ENCODE measurements at regions not wholly inside any gene's neighbourhood (a gene's known extent, or its start where the extent isn't known, plus 50 kb on each side); places are given as distances from the start of the nearest gene placed in this dataset.

GRCh38 chr4:160127211-160127610 is 1024.3 kb downstream of the RAPGEF2 start (continued):
- TF ChIP-seq ZNF121 (CRISPR knock-in tag; IDR thresholded peaks at IDR 0.05), result no peak
- no peak for TF ChIP-seq PRDM15 (CRISPR knock-in tag; IDR thresholded peaks at IDR 0.05)
- no peak for TF ChIP-seq ATF3 (CRISPR knock-in tag; conservative IDR thresholded peaks at IDR 0.05)

- Mint-ChIP-seq H3K36me3 (peaks cover 24% of the 10 kb centered on the region), H3K27me3 (ENCODE audit: low read depth) (no peaks in the 10 kb centered on the region; the same call in 1 of the 2 replicates), H3K9me3 (peaks cover 34% of the 10 kb centered on the region), H3K4me1 (peaks cover 15% of the 10 kb centered on the region), H3K4me3 (no peak overlapping the region), H3K27ac (no peak overlapping the region)
- ChIA-PET POLR2A (no interaction called here), CTCF (no interaction called here)
- ATAC-seq (no peak), DNase-seq (ENCODE audit: low spot score) (no peak)
- TF ChIP-seq ARID4B (CRISPR knock-in tag; IDR thresholded peaks at IDR 0.05; ENCODE audit: borderline replicate concordance), result no peak
- TF ChIP-seq ZNF317 (CRISPR knock-in tag; IDR thresholded peaks at IDR 0.05; ENCODE audit: borderline replicate concordance, low read depth), result no peak
- TF ChIP-seq, protein P1, sequence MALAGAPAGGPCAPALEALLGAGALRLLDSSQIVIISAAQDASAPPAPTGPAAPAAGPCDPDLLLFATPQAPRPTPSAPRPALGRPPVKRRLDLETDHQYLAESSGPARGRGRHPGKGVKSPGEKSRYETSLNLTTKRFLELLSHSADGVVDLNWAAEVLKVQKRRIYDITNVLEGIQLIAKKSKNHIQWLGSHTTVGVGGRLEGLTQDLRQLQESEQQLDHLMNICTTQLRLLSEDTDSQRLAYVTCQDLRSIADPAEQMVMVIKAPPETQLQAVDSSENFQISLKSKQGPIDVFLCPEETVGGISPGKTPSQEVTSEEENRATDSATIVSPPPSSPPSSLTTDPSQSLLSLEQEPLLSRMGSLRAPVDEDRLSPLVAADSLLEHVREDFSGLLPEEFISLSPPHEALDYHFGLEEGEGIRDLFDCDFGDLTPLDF (CRISPR knock-in tag; IDR thresholded peaks at IDR 0.05), result no peak
- TF ChIP-seq SOX15 (CRISPR knock-in tag; IDR thresholded peaks at IDR 0.05), result no peak
- no peak for TF ChIP-seq ESRRA (CRISPR knock-in tag; IDR thresholded peaks at IDR 0.05; ENCODE audit: borderline replicate concordance)
- TF ChIP-seq PRRX2 (CRISPR knock-in tag; IDR thresholded peaks at IDR 0.05), result no peak
- TF ChIP-seq ETV6 (CRISPR knock-in tag; IDR thresholded peaks at IDR 0.05), result no peak
- TF ChIP-seq, protein P2, sequence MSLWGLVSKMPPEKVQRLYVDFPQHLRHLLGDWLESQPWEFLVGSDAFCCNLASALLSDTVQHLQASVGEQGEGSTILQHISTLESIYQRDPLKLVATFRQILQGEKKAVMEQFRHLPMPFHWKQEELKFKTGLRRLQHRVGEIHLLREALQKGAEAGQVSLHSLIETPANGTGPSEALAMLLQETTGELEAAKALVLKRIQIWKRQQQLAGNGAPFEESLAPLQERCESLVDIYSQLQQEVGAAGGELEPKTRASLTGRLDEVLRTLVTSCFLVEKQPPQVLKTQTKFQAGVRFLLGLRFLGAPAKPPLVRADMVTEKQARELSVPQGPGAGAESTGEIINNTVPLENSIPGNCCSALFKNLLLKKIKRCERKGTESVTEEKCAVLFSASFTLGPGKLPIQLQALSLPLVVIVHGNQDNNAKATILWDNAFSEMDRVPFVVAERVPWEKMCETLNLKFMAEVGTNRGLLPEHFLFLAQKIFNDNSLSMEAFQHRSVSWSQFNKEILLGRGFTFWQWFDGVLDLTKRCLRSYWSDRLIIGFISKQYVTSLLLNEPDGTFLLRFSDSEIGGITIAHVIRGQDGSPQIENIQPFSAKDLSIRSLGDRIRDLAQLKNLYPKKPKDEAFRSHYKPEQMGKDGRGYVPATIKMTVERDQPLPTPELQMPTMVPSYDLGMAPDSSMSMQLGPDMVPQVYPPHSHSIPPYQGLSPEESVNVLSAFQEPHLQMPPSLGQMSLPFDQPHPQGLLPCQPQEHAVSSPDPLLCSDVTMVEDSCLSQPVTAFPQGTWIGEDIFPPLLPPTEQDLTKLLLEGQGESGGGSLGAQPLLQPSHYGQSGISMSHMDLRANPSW (CRISPR knock-in tag; conservative IDR thresholded peaks at IDR 0.05; ENCODE audit: low read depth), result no peak
- no peak for TF ChIP-seq AR (CRISPR knock-in tag; IDR thresholded peaks at IDR 0.05)
- TF ChIP-seq, protein P3, sequence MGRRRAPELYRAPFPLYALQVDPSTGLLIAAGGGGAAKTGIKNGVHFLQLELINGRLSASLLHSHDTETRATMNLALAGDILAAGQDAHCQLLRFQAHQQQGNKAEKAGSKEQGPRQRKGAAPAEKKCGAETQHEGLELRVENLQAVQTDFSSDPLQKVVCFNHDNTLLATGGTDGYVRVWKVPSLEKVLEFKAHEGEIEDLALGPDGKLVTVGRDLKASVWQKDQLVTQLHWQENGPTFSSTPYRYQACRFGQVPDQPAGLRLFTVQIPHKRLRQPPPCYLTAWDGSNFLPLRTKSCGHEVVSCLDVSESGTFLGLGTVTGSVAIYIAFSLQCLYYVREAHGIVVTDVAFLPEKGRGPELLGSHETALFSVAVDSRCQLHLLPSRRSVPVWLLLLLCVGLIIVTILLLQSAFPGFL (CRISPR knock-in tag; IDR thresholded peaks at IDR 0.05; ENCODE audit: borderline replicate concordance), result no peak
- no peak for TF ChIP-seq SMAD3 (CRISPR knock-in tag; IDR thresholded peaks at IDR 0.05; ENCODE audit: borderline replicate concordance)
- TF ChIP-seq NR1H2 (CRISPR knock-in tag; IDR thresholded peaks at IDR 0.05), result no peak
- TF ChIP-seq ZNF219 (CRISPR knock-in tag; IDR thresholded peaks at IDR 0.05; ENCODE audit: borderline replicate concordance), result no peak
- TF ChIP-seq FOXJ3 (CRISPR knock-in tag; IDR thresholded peaks at IDR 0.05; ENCODE audit: borderline replicate concordance), result no peak
- TF ChIP-seq, protein P4, sequence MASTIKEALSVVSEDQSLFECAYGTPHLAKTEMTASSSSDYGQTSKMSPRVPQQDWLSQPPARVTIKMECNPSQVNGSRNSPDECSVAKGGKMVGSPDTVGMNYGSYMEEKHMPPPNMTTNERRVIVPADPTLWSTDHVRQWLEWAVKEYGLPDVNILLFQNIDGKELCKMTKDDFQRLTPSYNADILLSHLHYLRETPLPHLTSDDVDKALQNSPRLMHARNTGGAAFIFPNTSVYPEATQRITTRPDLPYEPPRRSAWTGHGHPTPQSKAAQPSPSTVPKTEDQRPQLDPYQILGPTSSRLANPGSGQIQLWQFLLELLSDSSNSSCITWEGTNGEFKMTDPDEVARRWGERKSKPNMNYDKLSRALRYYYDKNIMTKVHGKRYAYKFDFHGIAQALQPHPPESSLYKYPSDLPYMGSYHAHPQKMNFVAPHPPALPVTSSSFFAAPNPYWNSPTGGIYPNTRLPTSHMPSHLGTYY (CRISPR knock-in tag; IDR thresholded peaks at IDR 0.05), result no peak
- TF ChIP-seq ZNF416 (CRISPR knock-in tag; IDR thresholded peaks at IDR 0.05), result no peak
These were observed 1026.6 kb downstream of the RAPGEF2 start for GRCh38 chr4:160129439-160129838.

Measured in WTC11 (cell line).